ENCODE measurements at regions not wholly inside any gene's neighbourhood (a gene's known extent, or its start where the extent isn't known, plus 50 kb on each side); places are given as distances from the start of the nearest gene placed in this dataset.

- no peak overlapping the region for H3K27ac ChIP-seq (ENCODE audit: low read length)
- no peaks in the 10 kb centered on the region for H4K20me1 ChIP-seq (ENCODE audit: insufficient read depth, low read depth, low read length)
- no peaks in the 10 kb centered on the region for H3K79me2 ChIP-seq (ENCODE audit: low read length)
- no peak overlapping the region for H3K4me2 ChIP-seq (ENCODE audit: low read depth, low read length, poor library complexity, severe bottlenecking)
- no peaks in the 10 kb centered on the region for H3K4me1 ChIP-seq (ENCODE audit: low read length)
- no peaks in the 10 kb centered on the region for H3K9me3 ChIP-seq (ENCODE audit: low read length)
- H3K27me3 ChIP-seq (ENCODE audit: low read length): no peaks in the 10 kb centered on the region
- no peak for DNase-seq
- peaks cover 6% of the 10 kb centered on the region; the same call in 1 of the 2 replicates for H3K9me2 ChIP-seq (replicated peaks; ENCODE audit: insufficient read depth, low read length)
- H3K36me3 ChIP-seq (ENCODE audit: insufficient read depth, low read length): no peaks in the 10 kb centered on the region
- H3K4me3 ChIP-seq (ENCODE audit: low read length): no peak overlapping the region
- H3K9ac ChIP-seq (ENCODE audit: low read length): no peak overlapping the region
- no peak overlapping the region for H2AFZ ChIP-seq (ENCODE audit: low read length)
These were observed 54.3 kb upstream of the CBLB start for GRCh38 chr3:105923140-105923539.

GRCh38 chr3:105927741-105928140 lies 58.9 kb upstream of the CBLB start:
- H3K27ac ChIP-seq (ENCODE audit: low read length): no peak overlapping the region
- no peaks in the 10 kb centered on the region for H3K79me2 ChIP-seq (ENCODE audit: low read length)
- no peak overlapping the region for H3K4me2 ChIP-seq (ENCODE audit: low read depth, low read length, poor library complexity, severe bottlenecking)
- no peak for DNase-seq
- no peak overlapping the region for H2AFZ ChIP-seq (ENCODE audit: low read length)
- H3K9me3 ChIP-seq (ENCODE audit: low read length): no peaks in the 10 kb centered on the region
- H3K27me3 ChIP-seq (ENCODE audit: low read length): no peaks in the 10 kb centered on the region
- H3K9ac ChIP-seq (ENCODE audit: low read length): no peak overlapping the region
- H4K20me1 ChIP-seq (ENCODE audit: insufficient read depth, low read depth, low read length): no peaks in the 10 kb centered on the region
- H3K36me3 ChIP-seq (ENCODE audit: insufficient read depth, low read length): no peaks in the 10 kb centered on the region
- no peak overlapping the region for H3K4me3 ChIP-seq (ENCODE audit: low read length)
- no peaks in the 10 kb centered on the region for H3K4me1 ChIP-seq (ENCODE audit: low read length)
- no peaks in the 10 kb centered on the region for H3K9me2 ChIP-seq (replicated peaks; ENCODE audit: insufficient read depth, low read length)

- no peaks in the 10 kb centered on the region for H3K27me3 ChIP-seq (ENCODE audit: low read length)
- no peak overlapping the region for H3K4me3 ChIP-seq (ENCODE audit: low read length)
- no peaks in the 10 kb centered on the region for H3K36me3 ChIP-seq (ENCODE audit: insufficient read depth, low read length)
- H3K27ac ChIP-seq (ENCODE audit: low read length): no peak overlapping the region
- no peaks in the 10 kb centered on the region for H3K79me2 ChIP-seq (ENCODE audit: low read length)
- H3K9me2 ChIP-seq (replicated peaks; ENCODE audit: insufficient read depth, low read length): no peaks in the 10 kb centered on the region
- no peak for DNase-seq
- H3K9ac ChIP-seq (ENCODE audit: low read length): no peak overlapping the region
- no peaks in the 10 kb centered on the region for H4K20me1 ChIP-seq (ENCODE audit: insufficient read depth, low read depth, low read length)
- H3K4me1 ChIP-seq (ENCODE audit: low read length): no peaks in the 10 kb centered on the region
- no peak overlapping the region for H3K4me2 ChIP-seq (ENCODE audit: low read depth, low read length, poor library complexity, severe bottlenecking)
- H2AFZ ChIP-seq (ENCODE audit: low read length): no peak overlapping the region
- H3K9me3 ChIP-seq (ENCODE audit: low read length): no peaks in the 10 kb centered on the region
These were observed 61.9 kb upstream of the CBLB start for GRCh38 chr3:105930733-105931132.

- no peak for DNase-seq
- Histone ChIP-seq H3K4me3 (ENCODE audit: low read length) (no peak overlapping the region), H3K4me2 (ENCODE audit: low read depth, low read length, poor library complexity, severe bottlenecking) (no peak overlapping the region), H3K9ac (ENCODE audit: low read length) (no peak overlapping the region), H3K79me2 (ENCODE audit: low read length) (no peaks in the 10 kb centered on the region), H3K9me2 (replicated peaks; ENCODE audit: insufficient read depth, low read length) (0 out of 2 replicates have a peak, but pooled peaks cover 4% of the 10 kb centered on the region), H3K36me3 (ENCODE audit: insufficient read depth, low read length) (no peaks in the 10 kb centered on the region), H3K27ac (ENCODE audit: low read length) (no peak overlapping the region), H4K20me1 (ENCODE audit: insufficient read depth, low read depth, low read length) (no peaks in the 10 kb centered on the region), H3K9me3 (ENCODE audit: low read length) (no peaks in the 10 kb centered on the region), H3K27me3 (ENCODE audit: low read length) (no peaks in the 10 kb centered on the region), H2AFZ (ENCODE audit: low read length) (no peak overlapping the region), H3K4me1 (ENCODE audit: low read length) (no peaks in the 10 kb centered on the region)
These were observed 62.7 kb upstream of the CBLB start for GRCh38 chr3:105931500-105931899.

GRCh38 chr3:105933871-105934270 lies 65.1 kb upstream of the CBLB start:
- H2AFZ ChIP-seq (ENCODE audit: low read length): no peak overlapping the region
- no peak for DNase-seq
- no peak overlapping the region for H3K9ac ChIP-seq (ENCODE audit: low read length)
- H3K79me2 ChIP-seq (ENCODE audit: low read length): no peaks in the 10 kb centered on the region
- no peaks in the 10 kb centered on the region for H3K36me3 ChIP-seq (ENCODE audit: insufficient read depth, low read length)
- no peaks in the 10 kb centered on the region for H3K27me3 ChIP-seq (ENCODE audit: low read length)
- no peak overlapping the region for H3K27ac ChIP-seq (ENCODE audit: low read length)
- no peak overlapping the region for H3K4me2 ChIP-seq (ENCODE audit: low read depth, low read length, poor library complexity, severe bottlenecking)
- H3K4me1 ChIP-seq (ENCODE audit: low read length): no peaks in the 10 kb centered on the region
- no peaks in the 10 kb centered on the region for H3K9me3 ChIP-seq (ENCODE audit: low read length)
- H3K9me2 ChIP-seq (replicated peaks; ENCODE audit: insufficient read depth, low read length): 0 out of 2 replicates have a peak, but pooled peaks cover 4% of the 10 kb centered on the region
- H4K20me1 ChIP-seq (ENCODE audit: insufficient read depth, low read depth, low read length): no peaks in the 10 kb centered on the region
- H3K4me3 ChIP-seq (ENCODE audit: low read length): no peak overlapping the region

GRCh38 chr3:105938101-105938500 lies 69.3 kb upstream of the CBLB start:
- no peaks in the 10 kb centered on the region for H3K4me1 ChIP-seq (ENCODE audit: low read length)
- H3K4me3 ChIP-seq (ENCODE audit: low read length): no peak overlapping the region
- H3K9me2 ChIP-seq (replicated peaks; ENCODE audit: insufficient read depth, low read length): 0 out of 2 replicates have a peak, but pooled peaks cover 4% of the 10 kb centered on the region
- DNase-seq: no peak
- no peak overlapping the region for H3K27ac ChIP-seq (ENCODE audit: low read length)
- no peaks in the 10 kb centered on the region for H3K27me3 ChIP-seq (ENCODE audit: low read length)
- no peak overlapping the region for H2AFZ ChIP-seq (ENCODE audit: low read length)
- no peaks in the 10 kb centered on the region for H4K20me1 ChIP-seq (ENCODE audit: insufficient read depth, low read depth, low read length)
- no peaks in the 10 kb centered on the region for H3K9me3 ChIP-seq (ENCODE audit: low read length)
- H3K79me2 ChIP-seq (ENCODE audit: low read length): no peaks in the 10 kb centered on the region
- H3K4me2 ChIP-seq (ENCODE audit: low read depth, low read length, poor library complexity, severe bottlenecking): peak overlapping the region; percentile 12
- no peaks in the 10 kb centered on the region for H3K36me3 ChIP-seq (ENCODE audit: insufficient read depth, low read length)
- no peak overlapping the region for H3K9ac ChIP-seq (ENCODE audit: low read length)

GRCh38 chr3:105938806-105939205 lies 70.0 kb upstream of the CBLB start:
- no peak overlapping the region for H3K4me2 ChIP-seq (ENCODE audit: low read depth, low read length, poor library complexity, severe bottlenecking)
- DNase-seq: no peak
- H3K79me2 ChIP-seq (ENCODE audit: low read length): no peaks in the 10 kb centered on the region
- H3K27me3 ChIP-seq (ENCODE audit: low read length): no peaks in the 10 kb centered on the region
- no peak overlapping the region for H3K9ac ChIP-seq (ENCODE audit: low read length)
- H2AFZ ChIP-seq (ENCODE audit: low read length): no peak overlapping the region
- no peaks in the 10 kb centered on the region for H4K20me1 ChIP-seq (ENCODE audit: insufficient read depth, low read depth, low read length)
- no peaks in the 10 kb centered on the region for H3K36me3 ChIP-seq (ENCODE audit: insufficient read depth, low read length)
- H3K9me3 ChIP-seq (ENCODE audit: low read length): no peaks in the 10 kb centered on the region
- H3K27ac ChIP-seq (ENCODE audit: low read length): no peak overlapping the region
- H3K4me3 ChIP-seq (ENCODE audit: low read length): no peak overlapping the region
- H3K9me2 ChIP-seq (replicated peaks; ENCODE audit: insufficient read depth, low read length): 0 out of 2 replicates have a peak, but pooled peaks cover 4% of the 10 kb centered on the region
- no peaks in the 10 kb centered on the region for H3K4me1 ChIP-seq (ENCODE audit: low read length)

GRCh38 chr3:105944276-105944675 lies 75.5 kb upstream of the CBLB start:
- Histone ChIP-seq H3K36me3 (ENCODE audit: insufficient read depth, low read length) (no peaks in the 10 kb centered on the region), H3K9me2 (replicated peaks; ENCODE audit: insufficient read depth, low read length) (no peaks in the 10 kb centered on the region), H3K4me1 (ENCODE audit: low read length) (no peaks in the 10 kb centered on the region), H3K27ac (ENCODE audit: low read length) (no peak overlapping the region), H3K9ac (ENCODE audit: low read length) (no peak overlapping the region), H3K4me2 (ENCODE audit: low read depth, low read length, poor library complexity, severe bottlenecking) (no peak overlapping the region), H4K20me1 (ENCODE audit: insufficient read depth, low read depth, low read length) (no peaks in the 10 kb centered on the region), H3K27me3 (ENCODE audit: low read length) (no peaks in the 10 kb centered on the region), H2AFZ (ENCODE audit: low read length) (no peak overlapping the region), H3K4me3 (ENCODE audit: low read length) (no peak overlapping the region), H3K79me2 (ENCODE audit: low read length) (no peaks in the 10 kb centered on the region), H3K9me3 (ENCODE audit: low read length) (no peaks in the 10 kb centered on the region)
- DNase-seq: no peak

- H3K9me3 ChIP-seq (ENCODE audit: low read length): no peaks in the 10 kb centered on the region
- H3K27me3 ChIP-seq (ENCODE audit: low read length): no peaks in the 10 kb centered on the region
- H4K20me1 ChIP-seq (ENCODE audit: insufficient read depth, low read depth, low read length): no peaks in the 10 kb centered on the region
- H2AFZ ChIP-seq (ENCODE audit: low read length): no peak overlapping the region
- no peak overlapping the region for H3K4me2 ChIP-seq (ENCODE audit: low read depth, low read length, poor library complexity, severe bottlenecking)
- no peak overlapping the region for H3K9ac ChIP-seq (ENCODE audit: low read length)
- no peak for DNase-seq
- H3K4me3 ChIP-seq (ENCODE audit: low read length): no peak overlapping the region
- H3K4me1 ChIP-seq (ENCODE audit: low read length): no peaks in the 10 kb centered on the region
- H3K9me2 ChIP-seq (replicated peaks; ENCODE audit: insufficient read depth, low read length): no peaks in the 10 kb centered on the region
- H3K36me3 ChIP-seq (ENCODE audit: insufficient read depth, low read length): no peaks in the 10 kb centered on the region
- no peaks in the 10 kb centered on the region for H3K79me2 ChIP-seq (ENCODE audit: low read length)
- H3K27ac ChIP-seq (ENCODE audit: low read length): no peak overlapping the region
These were observed 75.9 kb upstream of the CBLB start for GRCh38 chr3:105944721-105945120.

Data from Karpas-422 (cell line).